H54 (cell line): ENCODE measurements at regions not wholly inside any gene's neighbourhood (a gene's known extent, or its start where the extent isn't known, plus 50 kb on each side); places are given as distances from the start of the nearest gene placed in this dataset.

ENCODE experiments used
- DNase-seq: peaks from one replicate; pipeline ENCODE4 v3.0.0; 2011; ENCODE audit warnings: low spot score, mixed read lengths; ENCODE audit not compliant: insufficient read length
- FAIRE-seq: peaks from 3 replicates; lab custom pipeline; 2011; peaks lifted over from hg19 to GRCh38; lab: Jason Lieb, UNC
- POLR2A ChIP-seq: IDR thresholded peaks from 2 replicates; pipeline ENCODE4 v1.6.1; 2011; ENCODE audit warnings: low read depth, mild to moderate bottlenecking, low read length

DNA sequence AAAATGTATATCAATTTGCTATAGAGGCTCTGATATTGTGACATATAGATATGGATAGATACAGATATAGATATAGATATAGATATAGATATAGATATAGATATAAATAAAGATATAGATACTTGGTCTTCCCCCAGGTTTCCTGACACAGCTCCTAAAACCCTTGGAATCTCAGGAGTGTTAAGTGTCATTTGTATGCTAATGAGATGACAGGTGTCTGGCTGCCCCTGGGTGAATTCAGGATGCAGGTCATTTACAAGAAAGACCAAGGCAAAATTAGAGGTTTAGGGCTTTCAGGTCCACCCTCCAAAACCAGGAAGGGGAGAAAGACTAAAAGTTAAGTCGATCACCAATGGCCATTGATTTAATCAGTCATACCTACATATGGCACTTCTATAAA is 1034.8 kb downstream of the PDHA2 start:
- TF ChIP-seq POLR2A: no peak
- no peak for DNase-seq
- no peak for FAIRE-seq

DNA sequence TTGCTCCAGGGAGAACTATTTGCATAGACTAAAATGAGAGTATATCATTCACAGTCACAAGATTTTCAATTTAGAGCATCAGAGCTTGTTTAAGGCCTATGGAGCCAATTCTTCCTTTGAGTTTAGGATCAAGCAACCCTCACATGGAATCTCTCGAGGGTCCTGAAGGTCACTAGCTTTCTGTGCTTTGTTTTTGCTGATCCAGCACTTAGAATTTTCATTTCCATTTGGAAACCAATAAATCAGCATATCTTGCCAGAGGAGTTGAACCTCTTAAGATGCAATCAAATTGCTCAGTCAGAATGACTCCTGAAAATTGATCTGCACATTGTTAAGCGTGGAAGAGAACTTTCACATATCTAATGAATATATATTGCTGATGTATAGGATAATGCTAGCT is 1039.6 kb downstream of the PDHA2 start:
- no peak for TF ChIP-seq POLR2A
- no peak for DNase-seq
- FAIRE-seq: no peak

DNA sequence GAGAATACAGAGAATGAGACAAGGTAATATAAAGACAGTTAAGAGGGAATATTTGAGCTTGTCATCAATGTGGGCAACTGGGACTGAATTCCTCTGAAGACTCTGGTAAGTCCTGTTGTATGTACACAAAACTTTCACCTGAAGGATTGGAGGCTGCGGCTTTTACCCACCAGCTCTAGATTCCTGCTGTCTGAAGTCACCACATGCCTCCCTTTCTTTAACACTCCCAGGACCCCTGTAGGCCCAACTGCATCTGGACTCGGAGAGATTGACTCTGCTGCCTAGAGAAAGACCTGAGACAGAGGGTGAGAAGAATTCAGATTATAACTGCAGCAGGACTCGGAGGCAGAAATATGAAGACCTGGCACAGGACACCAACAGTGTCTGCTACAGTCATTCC is 1048.0 kb downstream of the PDHA2 start:
- DNase-seq (no peak), FAIRE-seq (no peak)
- no peak for TF ChIP-seq POLR2A

DNA sequence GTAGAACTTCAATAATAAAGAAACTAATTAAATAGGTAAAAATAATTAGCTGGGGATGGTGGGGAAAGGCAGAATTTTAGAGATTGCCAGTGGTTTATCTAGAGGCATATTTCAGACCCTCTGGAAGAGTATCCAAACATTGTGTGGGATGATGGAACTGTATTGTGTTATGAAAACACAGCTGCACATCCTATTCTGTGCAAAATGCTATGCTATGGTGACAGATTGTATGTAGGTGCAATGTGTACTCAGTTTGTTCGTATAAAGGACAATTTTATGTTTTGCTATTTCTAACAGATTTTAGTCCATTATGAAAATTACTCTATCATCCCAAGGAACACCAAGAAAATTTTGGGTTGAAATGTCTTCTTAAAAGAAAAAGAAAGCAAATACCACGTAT is 1054.7 kb downstream of the PDHA2 start:
- FAIRE-seq: no peak

DNA sequence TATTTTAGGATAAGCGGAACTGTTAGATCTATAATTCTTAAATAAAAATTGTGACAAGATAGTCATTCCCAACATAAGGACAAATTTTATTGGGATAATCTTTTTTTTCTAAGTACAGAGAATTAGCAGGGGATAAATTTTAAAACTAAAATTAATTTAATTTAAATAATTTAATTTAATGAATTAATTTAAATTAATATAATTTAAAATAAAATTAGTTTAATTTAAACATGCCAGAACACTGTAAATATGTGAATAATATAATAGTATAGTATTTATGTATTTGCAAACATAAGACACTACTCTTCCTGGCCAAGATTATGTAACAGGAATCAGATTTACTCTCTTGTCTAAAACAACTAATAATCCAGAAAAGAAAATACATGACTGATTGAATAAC is 1055.9 kb downstream of the PDHA2 start:
- TF ChIP-seq POLR2A: no peak
- DNase-seq (no peak), FAIRE-seq (no peak)

More for the DNA sequence above, 1054.7 kb downstream of the PDHA2 start:
- no peak for DNase-seq
- TF ChIP-seq POLR2A: no peak

DNA sequence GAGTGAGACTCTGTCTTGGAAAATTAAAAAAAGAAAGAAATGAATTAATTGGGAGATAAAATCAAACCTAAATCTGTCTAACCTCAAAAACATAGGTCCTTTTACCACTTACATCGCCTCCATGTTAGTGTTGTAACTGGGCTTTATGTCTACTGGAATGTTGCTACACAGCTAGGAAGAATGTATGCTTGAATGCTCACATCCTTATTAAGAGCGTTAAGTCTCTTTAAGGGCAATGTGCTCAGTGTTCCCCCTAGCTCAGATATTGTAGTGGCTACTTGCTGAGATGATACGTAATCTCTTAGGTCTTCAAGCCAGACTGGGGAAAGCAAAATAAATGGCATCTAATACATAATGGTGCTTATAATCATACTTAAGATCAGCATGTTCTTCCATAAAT is 1072.8 kb downstream of the PDHA2 start:
- DNase-seq (no peak), FAIRE-seq (no peak)
- no peak for TF ChIP-seq POLR2A

DNA sequence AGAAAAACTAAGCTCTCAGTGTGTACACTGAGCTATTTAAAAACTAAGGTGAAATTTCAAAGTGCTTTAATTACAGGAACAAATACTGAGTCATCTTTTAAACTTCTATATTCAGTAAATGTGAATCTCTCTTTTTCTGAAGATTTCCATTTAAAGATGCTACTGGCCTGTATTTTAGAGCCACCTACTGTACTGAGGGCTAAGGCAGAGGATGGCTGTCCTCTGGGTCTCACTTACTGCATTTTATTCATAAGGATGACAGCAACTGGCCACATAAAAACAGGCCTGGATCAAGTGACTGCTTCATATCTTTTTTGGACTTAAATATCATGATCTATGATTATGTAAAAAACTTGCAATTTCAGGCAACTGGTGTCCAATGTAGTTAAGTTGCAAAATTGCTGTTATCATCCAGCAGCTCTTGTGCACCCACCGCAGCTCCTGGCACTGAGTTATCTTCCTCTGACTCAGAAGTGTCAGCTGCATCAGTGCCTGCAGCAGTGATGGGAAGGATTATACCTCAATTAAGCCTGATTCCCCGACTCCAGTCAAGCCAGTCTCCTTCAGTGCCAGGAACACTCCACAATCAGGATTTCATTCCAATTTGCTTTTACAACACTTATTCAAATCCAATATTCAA is 1073.7 kb downstream of the PDHA2 start:
- FAIRE-seq: no peak
- peak; percentile 1 for DNase-seq
- TF ChIP-seq POLR2A: no peak

DNA sequence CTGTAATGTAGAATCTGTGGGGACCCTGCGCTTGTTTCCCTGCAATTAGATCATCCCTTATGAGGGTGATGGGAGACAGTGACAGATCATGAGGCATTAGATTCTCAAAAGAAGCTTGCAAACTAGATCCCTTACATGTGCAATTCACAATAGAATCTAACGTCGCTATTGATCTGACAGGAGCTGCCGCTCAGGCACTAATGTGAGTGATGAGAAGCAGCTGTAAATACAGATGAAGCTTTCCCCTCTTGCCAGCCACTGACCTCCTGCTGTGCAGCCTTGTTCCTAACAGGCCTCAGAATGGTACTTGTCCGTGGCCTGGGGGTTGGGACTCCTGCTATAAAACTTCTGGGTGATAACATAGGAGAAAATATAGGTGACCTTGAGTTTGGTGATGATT is 1076.8 kb downstream of the PDHA2 start:
- DNase-seq (no peak), FAIRE-seq (no peak)
- TF ChIP-seq POLR2A: no peak

DNA sequence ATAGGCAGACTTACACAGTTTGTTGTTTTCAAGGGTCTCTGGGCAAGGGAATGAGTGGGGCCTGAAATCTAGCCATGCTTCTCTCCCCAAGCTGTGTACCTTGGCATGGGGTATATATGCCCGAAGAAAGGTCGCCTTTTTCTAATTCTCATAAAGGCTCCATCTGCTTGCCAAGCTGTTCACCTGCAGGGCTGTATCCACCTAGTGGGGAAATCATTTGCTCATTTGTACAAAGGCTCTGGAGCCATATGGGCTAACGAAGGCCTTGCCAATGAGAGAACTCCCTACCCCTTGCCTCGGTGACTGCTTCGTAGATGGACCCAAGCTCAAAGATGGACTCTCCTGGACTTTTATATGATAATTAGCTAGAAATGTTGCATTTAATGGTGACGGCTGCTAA is 1097.0 kb downstream of the PDHA2 start:
- FAIRE-seq (no peak), DNase-seq (no peak)
- TF ChIP-seq POLR2A: no peak

DNA sequence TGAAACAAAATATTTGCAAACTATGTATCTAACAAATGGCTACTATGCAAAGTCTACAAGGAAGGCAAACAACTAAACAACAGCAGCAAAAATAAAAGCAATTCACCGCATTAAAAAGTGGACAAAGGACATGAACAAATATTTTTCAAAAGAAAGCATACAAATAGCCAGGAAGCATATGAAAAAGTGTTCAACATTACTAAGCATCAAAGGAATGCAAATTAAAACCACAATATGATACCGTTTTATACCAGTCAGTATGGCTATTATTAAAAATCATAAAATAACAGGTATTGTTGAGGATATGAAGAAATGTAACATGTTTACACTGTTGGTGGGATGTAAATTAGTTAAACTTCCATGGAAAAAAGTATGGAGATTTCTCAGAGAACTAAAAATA is 1106.7 kb downstream of the PDHA2 start:
- FAIRE-seq (no peak), DNase-seq (no peak)
- TF ChIP-seq POLR2A: no peak

DNA sequence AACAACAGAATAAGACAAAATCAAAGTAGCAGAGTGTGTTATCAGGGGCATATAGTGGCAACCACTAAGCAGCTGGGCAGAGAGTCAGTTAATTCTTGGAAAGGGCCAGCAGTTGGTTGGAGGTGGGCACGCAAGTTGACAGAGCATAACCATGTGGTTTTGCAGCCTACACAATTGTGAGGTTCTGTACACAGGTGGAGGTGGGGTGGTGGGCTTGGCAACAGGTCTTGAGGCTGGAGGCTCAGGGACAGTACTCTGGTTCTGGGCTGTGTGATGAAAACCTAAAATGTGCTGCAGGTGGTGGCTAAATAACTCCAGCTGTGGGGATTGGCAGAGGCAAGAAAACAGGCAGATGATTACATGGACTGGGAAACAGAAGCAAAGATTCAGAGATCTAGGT is 1112.7 kb downstream of the PDHA2 start:
- TF ChIP-seq POLR2A: no peak
- DNase-seq (no peak), FAIRE-seq (no peak)

DNA sequence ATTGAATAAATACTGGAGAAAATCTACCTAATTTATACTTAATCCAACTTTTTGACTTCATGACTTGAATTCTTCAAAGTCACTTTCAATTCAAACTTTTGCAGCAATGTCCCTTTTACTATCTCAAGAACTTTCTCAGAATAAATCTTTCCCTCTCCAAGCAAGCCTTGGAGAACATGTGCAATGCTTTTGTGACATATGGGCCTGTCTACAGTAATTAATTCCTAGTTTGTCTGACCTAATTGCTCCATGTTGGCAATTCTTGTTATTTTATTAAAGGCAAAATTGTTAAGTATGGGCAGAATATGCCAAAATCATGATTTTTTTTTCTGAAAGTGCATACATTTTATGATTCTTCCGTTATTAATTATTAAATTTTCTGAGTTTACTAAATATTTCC is 1115.3 kb downstream of the PDHA2 start:
- TF ChIP-seq POLR2A: no peak
- DNase-seq: no peak
- FAIRE-seq: no peak

DNA sequence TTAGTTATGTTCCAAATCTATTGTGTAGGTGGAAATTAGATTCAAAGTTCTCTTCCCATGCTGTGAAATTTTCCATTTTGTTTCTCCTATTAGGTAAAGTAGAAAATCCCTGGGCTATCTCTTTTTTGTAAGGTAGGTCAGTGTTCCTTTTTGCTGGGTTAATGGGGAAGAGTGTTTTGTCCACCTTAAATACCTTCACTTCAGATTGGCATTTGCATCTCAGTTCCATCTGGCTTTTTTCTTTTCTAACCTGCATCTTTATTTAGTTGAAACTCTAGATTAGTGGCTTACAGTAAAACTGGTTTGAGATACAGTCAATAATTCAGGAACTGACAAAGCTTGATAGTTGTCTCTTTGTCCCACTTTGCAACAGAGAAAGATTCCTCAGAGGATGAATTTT is 1115.8 kb downstream of the PDHA2 start:
- no peak for TF ChIP-seq POLR2A
- FAIRE-seq: no peak
- DNase-seq: no peak

DNA sequence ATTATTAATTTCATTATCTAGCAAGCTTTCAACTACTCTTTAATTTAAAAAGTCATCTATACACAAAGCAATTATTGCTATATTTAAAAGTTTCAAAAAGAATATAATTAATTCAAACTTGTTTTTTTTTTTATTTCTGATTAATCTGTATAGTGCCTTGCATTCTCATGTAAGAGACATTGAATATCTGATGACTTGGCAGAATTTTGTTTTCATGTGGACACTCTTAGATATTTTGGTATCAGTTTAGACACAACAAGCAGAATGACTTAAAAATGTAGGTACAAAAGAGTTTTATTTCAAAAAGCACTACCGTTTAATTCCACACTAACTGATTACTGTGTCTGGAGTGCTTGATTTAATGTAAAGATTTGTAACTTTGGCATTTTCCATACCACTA is 1129.6 kb downstream of the PDHA2 start:
- TF ChIP-seq POLR2A: no peak

DNA sequence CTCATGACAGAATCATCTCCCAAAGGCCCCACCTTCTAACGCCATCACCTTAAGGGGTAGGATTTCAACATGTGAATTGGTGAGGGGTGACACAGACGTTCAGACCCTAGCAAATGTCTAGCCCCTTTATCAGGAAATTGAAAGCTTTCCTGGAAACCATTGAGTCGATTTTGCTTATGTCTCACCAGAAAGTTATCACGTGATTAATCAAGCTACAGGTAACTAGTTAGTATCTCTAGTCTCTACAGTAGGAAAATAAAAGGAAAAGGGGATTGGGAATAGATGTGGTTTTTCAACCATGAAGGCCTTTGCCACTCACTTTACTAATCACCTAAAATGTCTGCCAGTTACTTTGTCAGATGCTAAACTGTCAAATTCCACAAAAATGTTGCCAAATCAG is 1133.0 kb downstream of the PDHA2 start:
- DNase-seq (no peak), FAIRE-seq (no peak)
- TF ChIP-seq POLR2A: no peak

More for the DNA sequence above, 1129.6 kb downstream of the PDHA2 start:
- FAIRE-seq (no peak), DNase-seq (no peak)

DNA sequence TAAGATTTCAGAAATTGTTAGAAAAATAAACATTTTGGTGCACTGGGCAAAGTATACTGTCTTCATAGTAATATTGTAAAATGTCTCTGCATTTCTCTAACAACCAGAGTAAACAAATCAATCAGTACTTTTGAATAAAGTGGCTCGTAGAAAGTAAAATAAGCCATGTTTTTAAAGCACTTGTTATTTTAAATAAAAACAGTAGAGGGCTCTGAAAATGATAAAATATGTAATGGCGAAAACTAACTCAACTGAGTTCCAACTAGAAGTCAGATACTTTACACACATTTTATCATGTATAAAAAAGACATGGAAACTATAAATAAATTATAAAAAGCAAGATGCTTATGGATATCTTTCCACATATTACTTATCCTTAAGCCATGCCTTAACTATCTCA is 1134.4 kb downstream of the PDHA2 start:
- no peak for DNase-seq
- TF ChIP-seq POLR2A: no peak
- FAIRE-seq: no peak

DNA sequence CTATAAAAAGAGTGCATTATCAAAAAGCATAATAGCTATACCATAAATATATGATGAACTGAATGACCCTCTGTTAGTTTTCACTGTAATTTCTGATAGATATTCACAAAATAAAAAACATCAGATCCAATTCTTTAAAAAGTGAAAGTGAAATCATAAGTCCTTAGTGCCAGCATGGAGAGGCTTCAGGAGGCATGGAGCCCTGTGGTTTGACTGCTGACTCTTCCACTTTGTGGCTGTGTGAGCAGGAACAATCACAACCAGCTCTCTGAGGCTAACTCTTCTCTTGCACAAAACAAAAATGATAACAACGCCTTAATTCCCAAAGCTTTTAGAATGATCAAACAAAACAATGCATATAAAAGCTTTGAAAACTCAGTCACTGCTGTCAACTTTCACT is 1143.9 kb downstream of the PDHA2 start:
- DNase-seq: peak; percentile 2
- TF ChIP-seq POLR2A: no peak
- no peak for FAIRE-seq
